Memory B cell (primary cell): ENCODE measurements at regions not wholly inside any gene's neighbourhood (a gene's known extent, or its start where the extent isn't known, plus 50 kb on each side); places are given as distances from the start of the nearest gene placed in this dataset.
"Not testable (repeated sequence)": the region's sequence is repeated elsewhere in the genome, so short reads cannot be mapped to it uniquely, and the experiment has no call there.

Experiments
- ATAC-seq: fragments of 150-1000 bp; cut with Tn5 transposase; 2 replicates; pipeline ENCODE4 v1.10.0; 2021; ENCODE audit warnings: low read depth, mild to moderate bottlenecking, moderate library complexity
- DNase-seq, 2 donors: peaks; one replicate each; pipeline ENCODE4 v3.0.0; 2022; ENCODE audit warnings: low spot score in 2 of 2
- H3K27ac Mint-ChIP-seq: one replicate; pipeline ENCODE4 v1.8.0; 2022; ENCODE audit warnings: mild to moderate bottlenecking, moderate library complexity, mixed read lengths
- H3K27me3 Mint-ChIP-seq: one replicate; pipeline ENCODE4 v1.8.0; 2022; ENCODE audit warnings: mixed read lengths
- H3K36me3 Mint-ChIP-seq: one replicate; pipeline ENCODE4 v1.8.0; 2022; ENCODE audit warnings: mild to moderate bottlenecking, mixed read lengths
- H3K4me1 Mint-ChIP-seq: one replicate; pipeline ENCODE4 v1.8.0; 2022; ENCODE audit warnings: mixed read lengths
- H3K4me3 Mint-ChIP-seq: one replicate; pipeline ENCODE4 v1.8.0; 2022; ENCODE audit warnings: mild to moderate bottlenecking, moderate library complexity, mixed read lengths
- H3K9me3 Mint-ChIP-seq: one replicate; pipeline ENCODE4 v1.8.0; 2022; ENCODE audit warnings: mixed read lengths

GRCh38 chr9:82433290-82433931 lies 444.8 kb downstream of the SPATA31D1 start:
- H3K4me1 Mint-ChIP-seq, H3K27ac Mint-ChIP-seq, H3K36me3 Mint-ChIP-seq, H3K9me3 Mint-ChIP-seq, DNase-seq, ATAC-seq, H3K4me3 Mint-ChIP-seq, H3K27me3 Mint-ChIP-seq: not testable (repeated sequence)

- no peaks in the 10 kb centered on the region for H3K4me1 Mint-ChIP-seq
- H3K4me3 Mint-ChIP-seq = no peak overlapping the region
- ATAC-seq (no peak), DNase-seq (no peak)
- H3K36me3 Mint-ChIP-seq = no peaks in the 10 kb centered on the region
- no peak overlapping the region for H3K27ac Mint-ChIP-seq
- H3K27me3 Mint-ChIP-seq = no peaks in the 10 kb centered on the region
- peaks cover 12% of the 10 kb centered on the region for H3K9me3 Mint-ChIP-seq
Measured at GRCh38 chr9:82436475-82436874, 447.9 kb downstream of the SPATA31D1 start.

DNA sequence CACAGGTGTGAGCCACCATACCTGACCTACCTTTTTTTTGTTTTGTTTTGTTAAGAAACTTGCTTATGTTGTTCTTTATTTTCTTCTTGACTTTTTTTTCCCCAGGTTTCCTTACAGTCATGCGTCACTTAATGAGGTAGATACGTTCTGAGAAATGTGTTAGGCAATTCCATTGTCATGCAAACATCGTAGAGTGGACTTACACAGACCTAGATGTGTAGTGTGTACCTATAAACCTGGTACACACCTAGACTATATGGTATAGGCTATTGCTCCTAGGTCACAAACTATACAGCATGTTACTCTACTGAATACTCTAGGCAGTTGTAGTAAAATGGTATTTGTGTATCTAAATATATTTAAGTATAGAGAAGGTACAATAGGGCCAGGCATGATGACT lies 448.6 kb downstream of the SPATA31D1 start:
- H3K27me3 Mint-ChIP-seq, ATAC-seq, DNase-seq, H3K4me1 Mint-ChIP-seq, H3K36me3 Mint-ChIP-seq, H3K27ac Mint-ChIP-seq, H3K4me3 Mint-ChIP-seq: not testable (repeated sequence)
- peaks cover 12% of the 10 kb centered on the region for H3K9me3 Mint-ChIP-seq

- ATAC-seq (no peak), DNase-seq (no peak)
- H3K27me3 Mint-ChIP-seq = peaks cover 2% of the 10 kb centered on the region
- no peak overlapping the region for H3K27ac Mint-ChIP-seq
- H3K4me1 Mint-ChIP-seq = no peaks in the 10 kb centered on the region
- no peaks in the 10 kb centered on the region for H3K36me3 Mint-ChIP-seq
- H3K4me3 Mint-ChIP-seq = no peak overlapping the region
- H3K9me3 Mint-ChIP-seq = peaks cover 13% of the 10 kb centered on the region
Measured at GRCh38 chr9:82438581-82438980, 450.0 kb downstream of the SPATA31D1 start.

DNA sequence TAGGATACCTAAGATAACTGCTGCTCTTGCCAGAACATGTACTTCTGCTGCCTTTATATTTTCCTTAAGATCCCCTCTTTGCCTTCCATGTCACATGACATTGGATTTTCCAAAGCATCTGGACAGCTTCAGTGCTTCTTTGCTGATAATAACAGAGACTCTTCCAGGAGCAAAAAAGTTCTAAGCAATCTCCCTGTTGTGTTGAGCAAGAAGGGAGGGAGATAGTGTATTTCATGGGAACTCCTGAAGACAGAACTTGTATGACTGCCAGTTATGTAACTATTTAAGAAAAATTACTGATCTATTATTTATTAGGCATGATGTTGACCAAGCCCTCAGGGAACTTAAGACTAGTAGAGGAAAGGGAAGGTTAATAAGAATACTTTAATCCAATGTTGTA lies 454.7 kb downstream of the SPATA31D1 start:
- no peak for ATAC-seq
- H3K4me3 Mint-ChIP-seq = no peak overlapping the region
- H3K36me3 Mint-ChIP-seq = peaks cover 2% of the 10 kb centered on the region
- peaks cover 16% of the 10 kb centered on the region for H3K9me3 Mint-ChIP-seq
- peaks cover 2% of the 10 kb centered on the region for H3K27me3 Mint-ChIP-seq
- no peak overlapping the region for H3K27ac Mint-ChIP-seq
- H3K4me1 Mint-ChIP-seq = no peaks in the 10 kb centered on the region
- no peak for DNase-seq

DNA sequence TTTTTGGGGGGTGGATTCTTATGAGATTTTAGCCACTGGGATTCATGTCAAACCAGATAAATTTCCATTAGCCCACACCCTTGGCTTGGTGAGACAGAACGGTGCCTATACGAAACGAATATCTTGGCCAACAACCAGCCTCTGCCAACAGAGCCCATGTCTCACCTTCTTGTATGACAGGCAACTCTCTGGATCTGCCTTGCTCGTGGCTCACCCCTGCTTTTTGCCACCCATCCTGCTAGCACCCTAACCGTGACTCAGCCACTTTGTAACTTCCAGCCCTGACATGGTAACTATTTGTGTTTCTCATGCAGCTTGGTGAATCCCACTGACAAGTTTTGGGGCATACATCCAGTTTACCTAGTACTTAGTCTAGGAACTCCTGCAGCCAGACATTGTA lies 457.0 kb downstream of the SPATA31D1 start:
- Mint-ChIP-seq H3K27ac (no peak overlapping the region), H3K36me3 (peaks cover 2% of the 10 kb centered on the region), H3K4me1 (no peaks in the 10 kb centered on the region), H3K9me3 (peaks cover 11% of the 10 kb centered on the region), H3K4me3 (no peak overlapping the region), H3K27me3 (peaks cover 3% of the 10 kb centered on the region)
- DNase-seq (no peak), ATAC-seq (no peak)

DNA sequence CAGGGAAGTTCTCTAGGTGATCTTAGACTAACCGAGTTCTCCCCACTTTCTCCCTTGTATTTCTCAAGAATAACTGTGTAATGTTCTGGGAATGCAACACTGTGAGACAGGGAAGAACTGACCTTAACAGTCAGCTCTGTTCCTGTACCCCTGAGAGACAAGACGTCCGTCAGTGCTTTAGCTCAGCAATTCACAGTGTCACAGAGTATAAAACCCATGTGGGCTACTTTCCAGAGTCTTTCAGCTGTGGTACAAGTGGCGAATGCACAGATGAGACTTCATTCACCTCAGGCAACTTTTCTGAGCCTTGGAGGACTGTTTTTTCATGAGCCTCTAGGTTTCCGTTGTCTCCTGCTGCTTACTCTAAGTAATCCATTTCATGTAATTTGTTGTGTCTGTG lies 458.8 kb downstream of the SPATA31D1 start:
- DNase-seq = no peak
- H3K27me3 Mint-ChIP-seq = peaks cover 3% of the 10 kb centered on the region
- H3K4me1 Mint-ChIP-seq = no peaks in the 10 kb centered on the region
- no peak overlapping the region for H3K27ac Mint-ChIP-seq
- no peak for ATAC-seq
- H3K9me3 Mint-ChIP-seq = peaks cover 16% of the 10 kb centered on the region
- no peak overlapping the region for H3K4me3 Mint-ChIP-seq
- H3K36me3 Mint-ChIP-seq = peaks cover 3% of the 10 kb centered on the region

DNA sequence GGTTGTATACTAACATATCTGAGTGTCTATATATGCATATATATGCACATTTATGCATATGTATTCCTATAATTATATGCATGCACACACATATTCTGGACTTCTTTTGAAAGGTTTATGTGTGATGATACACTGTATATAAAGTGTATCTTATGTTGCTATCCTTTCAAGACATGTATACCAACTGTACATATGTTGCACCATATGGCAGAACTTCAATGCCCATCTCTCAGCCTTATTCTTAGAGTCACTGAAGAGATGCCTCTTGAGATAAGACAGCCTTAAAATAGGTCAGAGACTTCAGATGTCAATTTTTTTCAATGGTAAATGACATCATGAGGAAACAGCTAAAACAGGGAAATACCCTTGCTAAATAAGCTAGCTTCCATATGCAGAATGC lies 461.4 kb downstream of the SPATA31D1 start:
- H3K4me3 Mint-ChIP-seq = no peak overlapping the region
- ATAC-seq (no peak), DNase-seq (no peak)
- no peaks in the 10 kb centered on the region for H3K4me1 Mint-ChIP-seq
- H3K27ac Mint-ChIP-seq = no peak overlapping the region
- H3K36me3 Mint-ChIP-seq = peaks cover 3% of the 10 kb centered on the region
- H3K9me3 Mint-ChIP-seq = peaks cover 16% of the 10 kb centered on the region
- H3K27me3 Mint-ChIP-seq = peaks cover 1% of the 10 kb centered on the region

DNA sequence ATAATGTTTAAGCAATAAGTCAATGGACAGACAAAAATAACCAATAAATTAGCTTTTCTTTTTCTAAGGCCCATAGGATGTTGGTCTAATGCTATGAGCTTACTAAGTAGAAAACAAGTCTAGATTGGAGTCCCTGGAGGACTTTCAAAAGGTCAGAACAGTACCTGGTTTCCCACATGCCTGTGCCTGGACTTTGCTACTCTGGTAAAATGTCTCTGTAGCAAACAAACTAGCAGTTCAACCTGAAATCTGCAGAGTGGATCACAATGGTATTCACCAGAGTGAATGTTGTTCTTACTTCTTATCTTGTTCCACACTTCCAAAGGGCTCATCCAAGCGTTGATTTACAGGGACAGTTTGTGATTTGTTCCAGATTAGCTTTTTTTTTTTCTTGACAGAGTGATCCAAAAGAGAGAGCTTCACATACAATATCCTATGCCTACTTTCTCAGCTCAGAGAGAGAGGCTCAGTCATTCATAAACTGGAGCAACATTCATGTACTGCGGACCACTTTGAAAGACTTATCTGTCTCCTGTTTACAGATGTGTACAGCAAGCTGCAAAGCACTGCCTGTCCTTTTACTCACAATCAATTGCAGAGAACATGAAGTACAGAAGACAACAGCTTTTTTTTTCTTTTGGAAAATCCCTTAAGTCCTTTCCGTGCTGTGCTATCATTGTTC lies 466.1 kb downstream of the SPATA31D1 start:
- DNase-seq (no peak), ATAC-seq (no peak)
- Mint-ChIP-seq H3K4me3 (no peak overlapping the region), H3K4me1 (no peaks in the 10 kb centered on the region), H3K9me3 (peaks cover 8% of the 10 kb centered on the region), H3K27me3 (peaks cover 1% of the 10 kb centered on the region), H3K36me3 (peaks cover 1% of the 10 kb centered on the region), H3K27ac (no peak overlapping the region)

DNA sequence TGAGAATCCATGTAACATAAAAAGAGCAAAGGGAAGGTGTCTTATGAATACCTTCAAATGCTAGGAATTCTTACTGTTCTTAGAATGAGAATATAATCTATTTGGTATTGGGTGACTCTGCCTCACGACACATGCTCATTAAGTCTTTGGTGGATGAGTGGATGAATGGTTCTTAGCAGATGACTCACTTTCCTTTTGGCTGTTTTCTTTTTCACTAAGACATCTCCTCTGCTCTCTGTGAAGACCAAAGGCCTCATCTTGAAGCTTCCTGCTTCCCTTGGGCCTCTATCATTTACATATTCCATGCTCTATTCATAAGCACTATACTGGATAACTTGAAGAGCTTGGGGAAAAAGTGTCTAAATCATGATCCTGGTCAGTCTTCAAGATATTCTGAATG lies 468.1 kb downstream of the SPATA31D1 start:
- Mint-ChIP-seq H3K27me3 (no peaks in the 10 kb centered on the region), H3K4me1 (no peaks in the 10 kb centered on the region), H3K27ac (no peak overlapping the region), H3K9me3 (peaks cover 8% of the 10 kb centered on the region), H3K36me3 (no peaks in the 10 kb centered on the region), H3K4me3 (no peak overlapping the region)
- ATAC-seq = no peak
- DNase-seq = no peak

- Mint-ChIP-seq H3K27ac (no peak overlapping the region), H3K4me1 (no peaks in the 10 kb centered on the region), H3K4me3 (no peak overlapping the region), H3K9me3 (peaks cover 4% of the 10 kb centered on the region), H3K36me3 (no peaks in the 10 kb centered on the region), H3K27me3 (no peaks in the 10 kb centered on the region)
- ATAC-seq (no peak), DNase-seq (no peak)
Measured at GRCh38 chr9:82457298-82457697, 468.7 kb downstream of the SPATA31D1 start.

- Mint-ChIP-seq H3K4me3 (no peak overlapping the region), H3K27me3 (no peaks in the 10 kb centered on the region), H3K9me3 (peaks cover 1% of the 10 kb centered on the region), H3K36me3 (no peaks in the 10 kb centered on the region), H3K4me1 (no peaks in the 10 kb centered on the region), H3K27ac (no peak overlapping the region)
- DNase-seq = no peak
- no peak for ATAC-seq
Measured at GRCh38 chr9:82457891-82458290, 469.3 kb downstream of the SPATA31D1 start.

GRCh38 chr9:82458296-82458695 lies 469.7 kb downstream of the SPATA31D1 start:
- H3K27me3 Mint-ChIP-seq = no peaks in the 10 kb centered on the region
- no peak for DNase-seq
- H3K9me3 Mint-ChIP-seq = peaks cover 1% of the 10 kb centered on the region
- no peaks in the 10 kb centered on the region for H3K4me1 Mint-ChIP-seq
- H3K36me3 Mint-ChIP-seq = no peaks in the 10 kb centered on the region
- no peak for ATAC-seq
- no peak overlapping the region for H3K27ac Mint-ChIP-seq
- H3K4me3 Mint-ChIP-seq = no peak overlapping the region

DNA sequence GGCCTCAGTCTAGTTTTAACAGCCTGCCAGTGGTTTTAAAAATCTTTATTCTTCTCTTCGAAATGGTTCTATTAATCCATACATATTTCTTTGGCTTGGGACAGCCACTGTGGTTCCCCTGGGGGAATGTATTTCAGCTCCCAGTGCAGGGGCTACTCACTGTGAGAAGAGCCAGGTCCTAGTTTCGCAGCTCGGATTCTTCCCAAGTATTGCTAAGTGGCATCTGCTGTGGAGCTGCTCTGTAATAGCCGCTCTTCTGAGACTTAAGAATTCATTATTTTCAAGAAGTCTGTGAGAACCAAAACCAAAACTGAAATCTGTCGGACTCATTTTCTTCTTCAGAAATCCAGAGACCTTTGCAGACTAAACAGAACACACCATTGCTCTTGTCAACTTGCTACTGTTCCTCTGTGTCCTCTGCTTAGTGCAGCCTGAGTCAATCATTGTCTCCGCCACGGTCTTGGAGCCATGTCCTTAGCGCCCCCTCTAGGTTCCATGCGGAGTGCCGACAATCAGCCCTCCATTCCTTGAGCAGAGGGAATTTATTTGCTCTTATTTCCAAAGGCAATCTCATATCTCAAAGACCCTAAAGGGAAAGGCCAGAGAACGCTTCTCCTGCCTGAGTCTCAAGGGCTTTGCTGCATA lies 478.2 kb downstream of the SPATA31D1 start:
- H3K4me3 Mint-ChIP-seq = no peak overlapping the region
- H3K36me3 Mint-ChIP-seq = no peaks in the 10 kb centered on the region
- H3K27ac Mint-ChIP-seq = no peak overlapping the region
- H3K9me3 Mint-ChIP-seq = no peaks in the 10 kb centered on the region
- H3K27me3 Mint-ChIP-seq = no peaks in the 10 kb centered on the region
- H3K4me1 Mint-ChIP-seq = peaks cover 2% of the 10 kb centered on the region
- ATAC-seq (no peak), DNase-seq (no peak)
